ENCODE measurements at regions not wholly inside any gene's neighbourhood (a gene's known extent, or its start where the extent isn't known, plus 50 kb on each side); places are given as distances from the start of the nearest gene placed in this dataset.
"Not testable (repeated sequence)": the region's sequence is repeated elsewhere in the genome, so short reads cannot be mapped to it uniquely, and the experiment has no call there.

- no peak for DNase-seq (ENCODE audit: low read depth in 2 of 2, low spot score in 1 of 2)
Observed at GRCh38 chr6:119521251-119521650, 171.7 kb upstream of the MAN1A1 start.

- DNase-seq (ENCODE audit: low read depth in 2 of 2, low spot score in 1 of 2), result no peak
Observed at GRCh38 chr6:119517428-119517827, 167.9 kb upstream of the MAN1A1 start.

- no peak for DNase-seq (ENCODE audit: low read depth in 2 of 2, low spot score in 1 of 2)
Observed at GRCh38 chr6:119514345-119514744, 164.8 kb upstream of the MAN1A1 start.

GRCh38 chr6:119511024-119511423 lies 161.5 kb upstream of the MAN1A1 start:
- no peak for DNase-seq (ENCODE audit: low read depth in 2 of 2, low spot score in 1 of 2)

GRCh38 chr6:119510246-119510645 lies 160.7 kb upstream of the MAN1A1 start:
- DNase-seq (ENCODE audit: low read depth in 2 of 2, low spot score in 1 of 2), result no peak

GRCh38 chr6:119506631-119507174 lies 157.1 kb upstream of the MAN1A1 start:
- no peak for DNase-seq (ENCODE audit: low read depth in 2 of 2, low spot score in 1 of 2)

GRCh38 chr6:119501798-119502483 lies 152.4 kb upstream of the MAN1A1 start:
- DNase-seq (ENCODE audit: low read depth in 2 of 2, low spot score in 1 of 2), result no peak

- DNase-seq (ENCODE audit: low read depth in 2 of 2, low spot score in 1 of 2), result no peak
Observed at GRCh38 chr6:119499797-119500196, 150.2 kb upstream of the MAN1A1 start.

DNA sequence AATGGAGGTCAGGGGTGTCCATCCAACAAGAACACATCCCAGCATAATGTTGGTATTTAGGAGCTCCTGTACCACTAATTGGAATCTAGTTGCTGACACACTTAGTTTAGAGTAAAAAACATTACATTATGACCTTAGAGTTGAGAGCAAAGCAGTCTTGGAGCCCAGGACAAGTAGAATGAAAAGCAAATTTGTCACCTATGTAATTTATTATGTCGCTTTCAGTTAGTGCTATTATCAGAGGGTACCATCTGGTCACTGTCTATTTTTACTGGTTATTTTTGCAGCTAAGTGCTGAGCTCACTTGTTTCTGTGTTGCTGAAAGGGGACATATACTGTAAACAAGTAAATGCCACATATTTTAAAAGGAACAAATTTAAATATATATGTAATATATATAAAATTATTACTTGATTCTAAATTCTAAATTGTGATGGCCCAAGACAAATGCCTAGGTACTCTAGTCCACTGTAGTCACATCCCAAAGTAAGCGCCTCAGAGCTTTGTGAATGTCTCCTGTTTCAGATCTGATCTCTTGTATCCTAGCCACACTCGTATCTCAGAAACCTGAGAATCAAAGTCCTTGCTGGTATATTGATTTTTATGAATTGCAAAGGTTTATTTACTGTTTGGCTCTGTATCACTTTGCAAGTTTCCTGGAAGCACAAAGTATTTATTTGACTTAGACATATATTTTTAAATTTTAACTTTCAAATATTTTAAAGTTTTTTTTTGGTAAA lies 148.6 kb upstream of the MAN1A1 start:
- DNase-seq (ENCODE audit: low read depth in 2 of 2, low spot score in 1 of 2), result no peak

GRCh38 chr6:119495230-119495683 lies 145.7 kb upstream of the MAN1A1 start:
- DNase-seq (ENCODE audit: low read depth in 2 of 2, low spot score in 1 of 2), result no peak

DNA sequence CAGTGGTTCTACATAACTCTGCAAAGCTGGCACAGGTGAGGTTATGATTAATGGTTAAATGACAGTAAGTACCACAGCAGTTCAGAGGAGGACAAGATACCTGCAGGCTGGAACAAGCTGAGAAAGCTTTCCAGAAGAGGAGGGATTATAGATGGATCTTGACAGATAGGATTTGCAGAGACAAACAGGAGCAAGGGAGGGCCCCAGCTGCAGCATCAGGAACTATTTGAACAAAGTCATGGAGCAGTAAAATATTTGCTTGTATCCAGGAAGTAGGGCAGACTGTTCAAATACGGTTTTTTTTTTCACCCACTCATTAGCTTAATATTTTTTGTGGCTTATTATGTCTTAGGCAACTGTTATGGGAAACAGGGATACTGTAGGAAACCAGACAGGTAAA lies 144.4 kb upstream of the MAN1A1 start:
- DNase-seq (ENCODE audit: low read depth in 2 of 2, low spot score in 1 of 2), result no peak

DNA sequence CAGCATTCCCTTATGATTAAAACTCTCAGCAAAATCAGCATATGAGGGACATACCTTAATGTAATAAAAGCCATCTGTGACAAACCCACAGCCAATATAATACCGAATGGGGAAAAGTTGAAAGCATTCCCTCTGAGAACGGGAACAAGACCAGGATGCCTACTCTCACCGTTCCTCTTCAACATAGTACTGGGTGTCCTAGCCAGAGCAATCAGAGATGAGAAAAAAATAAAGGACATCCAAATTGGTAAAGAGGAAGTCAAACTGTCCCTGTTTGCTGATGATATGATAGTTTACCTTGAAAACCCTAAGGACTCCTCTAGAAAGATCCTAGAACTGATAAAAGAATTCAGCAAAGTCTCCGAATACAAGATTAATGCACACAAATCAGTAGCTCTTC lies 141.6 kb upstream of the MAN1A1 start:
- not testable (repeated sequence) for DNase-seq (ENCODE audit: low read depth in 2 of 2, low spot score in 1 of 2)

DNA sequence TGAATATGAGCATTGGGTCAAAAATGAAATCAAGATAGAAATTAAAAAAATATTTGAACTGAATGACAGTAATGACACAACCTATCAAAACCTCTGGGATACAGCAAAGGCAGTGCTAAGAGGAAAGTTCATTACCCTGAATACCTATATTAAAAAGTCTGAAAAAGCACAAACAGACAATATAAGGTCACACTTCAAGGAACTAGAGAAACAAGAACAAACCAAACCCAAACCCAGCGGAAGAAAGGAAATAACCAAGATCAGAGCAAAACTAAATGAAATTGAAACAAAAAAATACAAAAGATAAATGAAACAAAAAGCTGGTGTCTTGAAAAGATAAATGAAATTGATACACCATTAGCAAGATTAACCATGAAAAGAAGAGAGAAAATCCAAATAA lies 140.5 kb upstream of the MAN1A1 start:
- DNase-seq (ENCODE audit: low read depth in 2 of 2, low spot score in 1 of 2), result not testable (repeated sequence)

- DNase-seq (ENCODE audit: low read depth in 2 of 2, low spot score in 1 of 2), result no peak
Observed at GRCh38 chr6:119484598-119484997, 135.0 kb upstream of the MAN1A1 start.

GRCh38 chr6:119483908-119484307 lies 134.3 kb upstream of the MAN1A1 start:
- DNase-seq (ENCODE audit: low read depth in 2 of 2, low spot score in 1 of 2), result no peak

DNA sequence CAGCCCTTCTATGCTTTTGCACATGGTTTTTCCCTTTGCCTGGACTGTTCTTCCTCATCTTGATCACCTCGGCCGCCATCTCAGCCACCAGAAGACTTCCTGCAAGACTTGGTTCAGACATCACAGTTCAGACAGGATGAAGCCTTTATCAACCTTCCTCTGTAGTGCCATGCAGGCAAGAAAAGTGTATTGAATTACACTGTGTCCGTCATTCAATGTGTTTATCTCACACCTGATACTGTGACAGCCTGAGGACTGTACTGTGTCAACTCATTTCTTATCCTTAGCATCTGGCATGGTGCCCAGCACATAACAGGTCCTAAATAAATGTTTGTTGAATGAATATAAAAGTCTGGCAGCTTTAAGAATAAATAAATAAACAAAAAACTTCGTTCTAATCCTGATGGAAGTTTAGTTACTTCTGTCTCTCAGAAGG lies 133.3 kb upstream of the MAN1A1 start:
- DNase-seq (ENCODE audit: low read depth in 2 of 2, low spot score in 1 of 2), result no peak

- DNase-seq (ENCODE audit: low read depth in 2 of 2, low spot score in 1 of 2), result no peak
Observed at GRCh38 chr6:119481976-119482375, 132.4 kb upstream of the MAN1A1 start.

DNA sequence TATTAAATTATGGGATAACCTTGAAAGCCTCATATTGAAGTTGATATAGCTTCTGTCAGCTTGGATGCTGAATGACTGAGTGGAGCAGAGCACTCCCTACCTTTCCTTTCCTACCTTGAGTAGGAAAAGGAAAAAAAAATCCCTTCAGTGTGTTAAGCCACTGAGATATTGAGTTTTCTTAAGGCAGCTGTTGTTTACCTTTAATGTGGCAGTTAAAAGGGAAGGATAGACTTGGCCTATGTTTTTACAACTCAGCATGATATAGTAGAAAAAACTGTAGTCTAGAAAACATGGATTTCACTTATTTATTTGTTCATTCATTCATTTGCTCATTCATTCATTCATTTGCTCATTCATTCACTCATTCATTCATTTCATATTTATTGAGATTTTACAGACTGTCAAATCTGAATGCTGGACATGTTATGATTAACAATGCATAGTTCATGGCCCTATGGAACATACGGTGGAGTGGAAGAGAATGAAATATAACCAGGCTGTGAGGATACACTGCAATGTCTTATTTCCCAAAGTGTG lies 131.5 kb upstream of the MAN1A1 start:
- no peak for DNase-seq (ENCODE audit: low read depth in 2 of 2, low spot score in 1 of 2)

GRCh38 chr6:119479860-119480655 lies 130.5 kb upstream of the MAN1A1 start:
- DNase-seq (ENCODE audit: low read depth in 2 of 2, low spot score in 1 of 2), result no peak

GRCh38 chr6:119476554-119476953 lies 127.0 kb upstream of the MAN1A1 start:
- DNase-seq (ENCODE audit: low read depth in 2 of 2, low spot score in 1 of 2), result no peak

DNA sequence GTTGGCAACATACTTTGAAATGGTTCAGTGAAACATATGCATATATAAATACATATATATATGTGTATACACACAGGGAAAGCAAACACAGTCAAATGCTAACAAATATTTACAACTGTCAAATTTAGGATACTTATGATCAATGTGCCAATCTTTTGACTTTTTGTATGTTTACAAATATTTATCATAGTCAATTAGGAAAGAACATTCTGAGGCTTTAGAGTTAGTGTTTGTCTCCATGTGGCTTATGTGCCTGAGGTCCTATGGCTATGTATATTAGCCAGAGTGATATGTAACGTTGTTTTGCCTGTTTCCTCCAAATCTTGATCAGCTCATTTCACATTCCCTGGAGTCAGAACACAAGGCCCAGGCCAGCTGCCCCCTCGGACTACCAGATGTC lies 126.5 kb upstream of the MAN1A1 start:
- DNase-seq (ENCODE audit: low read depth in 2 of 2, low spot score in 1 of 2), result no peak
